OCI-LY1 (cell line): ENCODE measurements at regions not wholly inside any gene's neighbourhood (a gene's known extent, or its start where the extent isn't known, plus 50 kb on each side); places are given as distances from the start of the nearest gene placed in this dataset.

Experiments used
- H2AFZ ChIP-seq: fragments of 200-600 bp; sonication (generic), shearing (Covaris generic); 2 replicates; pipeline ENCODE4 v1.6.0; 2014; ENCODE audit warnings: antibody characterized with exemption, mild to moderate bottlenecking, low read length
- H3F3A ChIP-seq: fragments of 200-600 bp; sonication (generic), shearing (Covaris generic); 2 replicates; pipeline ENCODE4 v1.6.0; 2014; ENCODE audit warnings: mild to moderate bottlenecking, antibody characterized with exemption, low read length, moderate library complexity; ENCODE audit not compliant: insufficient read depth
- H3K27ac ChIP-seq: fragments of 200-600 bp; sonication (generic); 2 replicates; pipeline ENCODE4 v1.5.1; 2014; ENCODE audit warnings: low read length, mixed run types, mild to moderate bottlenecking, low read depth; ENCODE audit not compliant: poor library complexity, severe bottlenecking
- H3K27me3 ChIP-seq: fragments of 200-600 bp; sonication (generic); 2 replicates; pipeline ENCODE4 v1.6.0; 2014; ENCODE audit warnings: antibody characterized with exemption, mild to moderate bottlenecking, low read length, moderate library complexity; ENCODE audit not compliant: insufficient read depth
- H3K36me3 ChIP-seq: fragments of 200-600 bp; sonication (generic); 2 replicates; pipeline ENCODE4 v1.6.1; 2014; ENCODE audit warnings: mild to moderate bottlenecking, antibody characterized with exemption, low read length, moderate library complexity, mixed read lengths; ENCODE audit not compliant: insufficient read depth
- H3K4me1 ChIP-seq: fragments of 200-600 bp; sonication (generic); 2 replicates; pipeline ENCODE4 v1.5.1; 2014; ENCODE audit warnings: mild to moderate bottlenecking, low read length, moderate library complexity; ENCODE audit not compliant: insufficient read depth, severe bottlenecking
- H3K4me2 ChIP-seq: fragments of 200-600 bp; sonication (generic), shearing (Covaris generic); 2 replicates; pipeline ENCODE4 v1.6.1; 2014; ENCODE audit warnings: low read length
- H3K4me3 ChIP-seq: fragments of 200-600 bp; sonication (generic); 2 replicates; pipeline ENCODE4 v1.5.1; 2014; ENCODE audit warnings: low read length, low read depth, mild to moderate bottlenecking, mixed read lengths; ENCODE audit not compliant: poor library complexity, severe bottlenecking
- H3K79me2 ChIP-seq: fragments of 200-600 bp; shearing (Covaris generic); 2 replicates; pipeline ENCODE4 v1.6.1; 2016; ENCODE audit warnings: mixed run types, low read length, mixed read lengths; ENCODE audit not compliant: insufficient read depth
- H3K9ac ChIP-seq: fragments of 200-600 bp; sonication (generic), shearing (Covaris generic); 2 replicates; pipeline ENCODE4 v1.6.1; 2014; ENCODE audit warnings: mild to moderate bottlenecking, low read length, mixed read lengths
- H3K9me2 ChIP-seq: fragments of 200-600 bp; sonication (generic), shearing (Covaris generic); 2 replicates; pipeline ENCODE4 v1.6.1; 2014; ENCODE audit warnings: low read depth, mild to moderate bottlenecking, low read length, mixed read lengths
- H3K9me3 ChIP-seq: fragments of 200-600 bp; shearing (Covaris generic); 2 replicates; pipeline ENCODE4 v1.6.1; 2014; ENCODE audit warnings: low read length, mixed read lengths
- H4K20me1 ChIP-seq: fragments of 200-600 bp; sonication (generic), shearing (Covaris generic); 2 replicates; pipeline ENCODE4 v1.6.0; 2016; ENCODE audit warnings: mild to moderate bottlenecking, low read length; ENCODE audit not compliant: insufficient read depth
- CTCF ChIP-seq: fragments of 200-600 bp; sonication (generic), shearing (Covaris generic); IDR thresholded peaks from 2 replicates; pipeline ENCODE4 v1.5.1; 2017; ENCODE audit warnings: mild to moderate bottlenecking, antibody characterized with exemption, low read length, moderate library complexity, mixed read lengths
- EZH2 ChIP-seq: fragments of 200-600 bp; sonication (generic), shearing (Covaris generic); IDR thresholded peaks from 2 replicates; pipeline ENCODE4 v1.8.0; 2017; ENCODE audit warnings: borderline replicate concordance, mixed run types, mild to moderate bottlenecking, antibody characterized with exemption, low read length, moderate library complexity, mixed read lengths

GRCh38 chr2:6793913-6794312 is 71.8 kb downstream of the CMPK2 start:
- H3K9me3 ChIP-seq = no peaks in the 10 kb centered on the region
- H3K9ac ChIP-seq = no peak overlapping the region
- H3K27me3 ChIP-seq = no peaks in the 10 kb centered on the region; the same call in 1 of the 2 replicates
- no peak overlapping the region for H2AFZ ChIP-seq
- no peak overlapping the region for H3K4me3 ChIP-seq
- no peaks in the 10 kb centered on the region for H3K4me1 ChIP-seq
- no peak overlapping the region for H3K4me2 ChIP-seq
- no peaks in the 10 kb centered on the region for H4K20me1 ChIP-seq
- H3K79me2 ChIP-seq = no peaks in the 10 kb centered on the region
- no peaks in the 10 kb centered on the region for H3F3A ChIP-seq
- H3K9me2 ChIP-seq = no peaks in the 10 kb centered on the region
- TF ChIP-seq CTCF (no peak), EZH2 (no peak)
- H3K36me3 ChIP-seq = no peaks in the 10 kb centered on the region
- H3K27ac ChIP-seq = no peak overlapping the region

GRCh38 chr2:6794448-6794847 is 71.3 kb downstream of the CMPK2 start:
- Histone ChIP-seq H3K4me3 (no peak overlapping the region), H3K9me3 (no peaks in the 10 kb centered on the region), H3K79me2 (no peaks in the 10 kb centered on the region), H3K9me2 (no peaks in the 10 kb centered on the region), H4K20me1 (no peaks in the 10 kb centered on the region), H3K4me1 (no peaks in the 10 kb centered on the region), H2AFZ (no peak overlapping the region), H3K9ac (no peak overlapping the region), H3K27ac (no peak overlapping the region), H3F3A (no peaks in the 10 kb centered on the region), H3K36me3 (no peaks in the 10 kb centered on the region), H3K27me3 (no peaks in the 10 kb centered on the region; the same call in 1 of the 2 replicates), H3K4me2 (no peak overlapping the region)
- no peak for TF ChIP-seq CTCF
- TF ChIP-seq EZH2 = no peak
